K562 (cell line): ENCODE measurements at regions not wholly inside any gene's neighbourhood (a gene's known extent, or its start where the extent isn't known, plus 50 kb on each side); places are given as distances from the start of the nearest gene placed in this dataset.

ENCODE experiments used
- ATAC-seq: fragments of 200-7000 bp; cut with Tn5 transposase; 3 replicates; pipeline ENCODE4 v1.9.1; 2020; ENCODE audit warnings: moderate library complexity
- BruUV-seq: library from RNA; stranded (reverse); fragments of 400-500 nt; replicated peaks from 2 replicates; lab custom pipeline; 2021; lab: Mats Ljungman, UMichigan
- CTCF ChIA-PET: fragments of 300-600 bp; formaldehyde crosslinking; extraction: SDS; loops from one replicate; lab custom pipeline; 2021; ENCODE audit warnings: low intra/inter-chr PET ratio; lab: Yijun Ruan, JAX
- POLR2A ChIA-PET: fragments of 300-600, 350-650 bp; sonication (Branson Sonifier 250); formaldehyde crosslinking; extraction: SDS; loops from one replicate; lab custom pipeline; 2021; ENCODE audit warnings: antibody characterized with exemption, inconsistent platforms; lab: Yijun Ruan, JAX
- DNase-seq, 4 experiments: peaks; one replicate each; pipeline versions ENCODE4 v3.0.0 to v3.0.0-alpha.2; 2011 to 2018; ENCODE audit warnings: low spot score in 3 of 4, mixed read lengths in 3 of 4; ENCODE audit errors: extremely low read depth in 1 of 4
- FAIRE-seq: peaks from 2 replicates; lab custom pipeline; 2011; peaks lifted over from hg19 to GRCh38; lab: Jason Lieb, UNC
- H2AFZ ChIP-seq: 2 replicates; pipeline ENCODE4 v1.6.0; 2011; ENCODE audit warnings: low read depth, low read length, control low read depth, inconsistent platforms
- H3K27ac ChIP-seq: fragments of 200-600 bp; 3 replicates; pipeline ENCODE4 v1.8.0; 2011; ENCODE audit warnings: low read depth, mild to moderate bottlenecking, control low read depth, inconsistent platforms, low read length, moderate library complexity, mixed read lengths; ENCODE audit errors: extremely low read depth
- H3K27me3 ChIP-seq, 2 experiments: fragments of 300-600 bp in 1 of 2; 2 replicates in 1 of 2; 3 replicates in 1 of 2; pipeline versions ENCODE4 v1.6.0 to v1.8.0; 2011; ENCODE audit warnings: inconsistent platforms in 2 of 2, low read length in 2 of 2, mild to moderate bottlenecking in 1 of 2, mixed read lengths in 1 of 2, moderate library complexity in 1 of 2; ENCODE audit not compliant: control insufficient read depth in 2 of 2, insufficient read depth in 2 of 2
- H3K36me3 ChIP-seq: fragments of 300-600 bp; 3 replicates; pipeline ENCODE4 v1.8.0; 2011; ENCODE audit warnings: mild to moderate bottlenecking, low read length, inconsistent platforms; ENCODE audit not compliant: control insufficient read depth, insufficient read depth
- H3K4me1 ChIP-seq, 2 experiments: fragments of 200-600 bp in 1 of 2; replicated peaks in 1 of 2; 2 replicates in 1 of 2; 3 replicates in 1 of 2; pipeline versions ENCODE4 v1.5.1 to v1.8.0; 2011; ENCODE audit warnings: inconsistent platforms in 2 of 2, low read length in 2 of 2, mild to moderate bottlenecking in 1 of 2, mixed read lengths in 1 of 2, moderate library complexity in 1 of 2; ENCODE audit not compliant: control insufficient read depth in 2 of 2, insufficient read depth in 2 of 2
- H3K4me2 ChIP-seq: 2 replicates; pipeline ENCODE4 v1.6.1; 2011; ENCODE audit warnings: low read length, control low read depth, inconsistent platforms, mixed read lengths; ENCODE audit not compliant: insufficient read depth
- H3K4me3 ChIP-seq: fragments of 200-600 bp; sonication (generic), shearing (Covaris generic); 2 replicates; pipeline ENCODE4 v1.5.1; 2016; ENCODE audit warnings: control low read depth, inconsistent platforms
- H3K79me2 ChIP-seq: fragments of 200-600 bp; 3 replicates; pipeline ENCODE4 v1.8.0; 2011; ENCODE audit warnings: low read length, inconsistent platforms; ENCODE audit not compliant: control insufficient read depth, insufficient read depth
- H3K9ac ChIP-seq, 2 experiments: 2 replicates each; pipeline versions ENCODE4 v1.6.0 to v1.6.1; 2011; ENCODE audit warnings: low read depth in 2 of 2, low read length in 2 of 2, control low read depth in 1 of 2, inconsistent platforms in 1 of 2, mild to moderate bottlenecking in 1 of 2, mixed read lengths in 1 of 2; ENCODE audit not compliant: insufficient read depth in 1 of 2
- H3K9me1 ChIP-seq: one replicate; pipeline ENCODE4 v1.6.0; 2011; ENCODE audit warnings: inconsistent platforms, mild to moderate bottlenecking, low read length, moderate library complexity; ENCODE audit not compliant: control insufficient read depth, insufficient read depth
- H3K9me3 ChIP-seq: replicated peaks from 2 replicates; pipeline ENCODE4 v1.5.1; 2011; ENCODE audit warnings: low read depth, low read length, inconsistent platforms; ENCODE audit not compliant: control insufficient read depth, insufficient read depth
- H4K20me1 ChIP-seq: replicated peaks from 2 replicates; pipeline ENCODE4 v1.6.1; 2011; ENCODE audit warnings: low read length, inconsistent platforms, mixed read lengths; ENCODE audit not compliant: control insufficient read depth, insufficient read depth
- BRF1 ChIP-seq: IDR thresholded peaks from 3 replicates; pipeline ENCODE4 v1.6.1; 2011; ENCODE audit warnings: borderline replicate concordance, mild to moderate bottlenecking; ENCODE audit not compliant: insufficient read length; ENCODE audit errors: extremely low read depth
- CBX8 ChIP-seq: fragments of 200-600 bp; sonication (generic); IDR thresholded peaks from 2 replicates; pipeline ENCODE4 v1.6.1; 2012; ENCODE audit warnings: borderline replicate concordance, mixed run types, low read depth, mild to moderate bottlenecking, moderate library complexity, mixed read lengths, low read length, control low read depth, inconsistent platforms; ENCODE audit not compliant: poor library complexity, severe bottlenecking; ENCODE audit errors: extremely low read depth
- WGBS: fragments of 100-300 bp; shearing (Covaris generic); methylation state at CpG from one replicate; pipeline ENCODE4 v1.1.6; 2016; ENCODE audit warnings: low coverage, mixed read lengths; ENCODE audit not compliant: insufficient coverage; ENCODE audit errors: missing lambda C conversion rate; 5-methylcytosine and 5-hydroxymethylcytosine counted together
- in situ Hi-C: fragments of 300-500 bp; cut with MboI; formaldehyde crosslinking; loops from 4 replicates; pipeline ENCODE4 v1.15.0; 2018; ENCODE audit warnings: inconsistent platforms, mixed read lengths
- intact Hi-C: fragments of 100-400 bp; cut with micrococcal nuclease; formaldehyde crosslinking; loops from 2 replicates; pipeline ENCODE4 v1.14.2; 2022

DNA sequence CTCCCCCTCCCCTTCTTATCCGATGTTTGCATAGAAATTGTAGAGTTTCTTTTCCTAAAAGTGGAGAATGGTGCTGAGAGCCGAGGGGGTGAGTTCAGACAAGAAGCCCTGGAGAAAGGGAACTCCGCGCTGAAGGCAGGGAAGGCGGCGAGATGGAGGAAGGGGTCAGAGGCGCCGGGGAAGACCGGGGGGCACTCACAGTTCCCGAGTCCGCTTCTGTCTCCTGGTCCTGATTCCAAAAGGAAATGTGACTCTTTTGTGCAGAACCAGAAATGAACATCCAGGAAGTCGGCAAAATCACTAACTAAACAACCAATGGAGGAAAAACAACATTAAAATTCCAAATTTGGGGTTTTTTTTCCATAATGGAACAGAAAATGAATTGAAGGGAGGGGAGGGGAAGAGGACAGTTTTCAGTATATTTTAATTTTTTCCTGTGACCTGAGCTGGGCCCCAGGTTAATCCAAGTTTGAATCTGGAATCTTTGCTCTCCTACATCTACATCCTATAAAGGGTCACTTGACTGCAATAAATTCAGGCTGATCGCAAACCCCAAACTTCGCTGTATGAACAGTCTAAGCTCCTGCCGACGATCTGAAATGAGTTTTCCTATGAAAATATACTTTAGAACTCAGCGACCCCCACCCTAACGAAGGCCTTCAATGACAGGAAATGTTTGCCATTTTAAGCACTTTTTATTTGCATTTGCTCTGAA is 252.3 kb downstream of the C16orf95 start:
- Histone ChIP-seq H2AFZ (no peak overlapping the region), H4K20me1 (0 out of 2 replicates have a peak, but pooled peaks cover 10% of the 10 kb centered on the region), H3K9me3 (no peaks in the 10 kb centered on the region), H3K4me2 (no peak overlapping the region), H3K4me3 (no peak overlapping the region), H3K27me3 (peaks cover 52 to 54% of the 10 kb centered on the region in 2 experiments), H3K27ac (no peak overlapping the region), H3K9ac (no peak overlapping the region), H3K79me2 (no peaks in the 10 kb centered on the region), H3K9me1 (no peaks in the 10 kb centered on the region), H3K4me1 (no peaks in the 10 kb centered on the region), H3K36me3 (no peaks in the 10 kb centered on the region)
- ChIA-PET POLR2A (interaction anchor here (1.4 kb wide), 1 partner anchor 16 kb away, joined by 4 read pairs; no protein-coding TSS in a partner anchor), CTCF (interaction anchor here (7.3 kb wide), 1 partner anchor 501 kb away, joined by 76 read pairs; no protein-coding TSS in a partner anchor)
- FAIRE-seq (no peak), DNase-seq (no peak), ATAC-seq (no peak)
- TF ChIP-seq BRF1 (no peak), CBX8 (peak; percentile 36)
- BruUV-seq, result no TSS peak
- in situ Hi-C loops, result no loop called here
- WGBS, result 12% methylated on average over 13 of the region's 18 CpGs
- intact Hi-C loops, result loop anchor here (5.0 kb wide), 1 partner anchor 212 kb away; no protein-coding TSS in a partner anchor
